ENCODE measurements at regions not wholly inside any gene's neighbourhood (a gene's known extent, or its start where the extent isn't known, plus 50 kb on each side); places are given as distances from the start of the nearest gene placed in this dataset.

DNA sequence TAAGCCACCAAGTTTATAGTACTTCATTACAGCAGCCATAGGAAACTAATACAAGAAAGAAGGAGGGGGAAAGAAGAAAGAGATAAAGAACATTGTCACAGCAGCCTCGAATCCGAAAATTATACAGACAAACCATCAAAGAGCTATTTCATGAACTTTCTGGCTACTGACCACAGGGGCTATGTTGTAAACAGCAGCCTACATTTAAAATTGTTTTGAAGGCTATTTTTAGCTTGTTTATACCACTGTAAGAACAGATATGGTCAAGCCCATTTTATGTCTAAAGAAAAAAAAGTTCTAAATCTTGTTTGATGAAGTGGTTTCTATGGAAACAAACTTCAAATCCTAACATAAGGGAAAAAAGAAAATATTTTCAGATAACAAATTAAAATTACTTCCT, 282.1 kb downstream of the GABRG1 start (continued):
- no peak for TF ChIP-seq POU6F1 (CRISPR knock-in tag; IDR thresholded peaks at IDR 0.05; ENCODE audit: borderline replicate concordance, low read depth)
- no peak for TF ChIP-seq ESRRG (CRISPR knock-in tag; IDR thresholded peaks at IDR 0.05)
- TF ChIP-seq ZFP30 (CRISPR knock-in tag; IDR thresholded peaks at IDR 0.05): no peak
- TF ChIP-seq ZC3H10 (CRISPR knock-in tag; IDR thresholded peaks at IDR 0.05): no peak
- no peak for TF ChIP-seq TCF4 (CRISPR knock-in tag; IDR thresholded peaks at IDR 0.05; ENCODE audit: borderline replicate concordance)
- no peak for TF ChIP-seq TOX (CRISPR knock-in tag; IDR thresholded peaks at IDR 0.05; ENCODE audit: borderline replicate concordance)
- TF ChIP-seq OSR1 (CRISPR knock-in tag; IDR thresholded peaks at IDR 0.05): no peak
- no peak for TF ChIP-seq ZFP3 (CRISPR knock-in tag; IDR thresholded peaks at IDR 0.05)

DNA sequence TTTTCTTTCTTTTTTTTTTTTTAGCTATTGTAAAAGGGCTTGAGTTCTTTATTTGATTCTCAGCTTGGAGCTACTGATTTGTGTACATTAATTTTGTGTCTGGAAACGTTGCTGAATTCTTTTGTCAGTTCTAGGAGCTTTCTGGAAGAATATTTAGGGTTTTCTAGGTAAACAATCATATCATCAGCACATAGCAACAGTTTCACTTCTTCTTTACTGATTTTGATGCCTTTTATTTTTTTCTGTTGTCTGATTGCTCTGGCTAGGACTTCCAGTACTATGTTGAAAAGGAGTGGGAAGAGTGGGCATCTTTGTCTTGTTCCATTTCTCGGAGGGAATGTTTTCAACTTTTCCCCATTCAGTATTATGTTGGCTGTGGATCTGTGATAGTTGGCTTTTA, 292.2 kb downstream of the GABRG1 start:
- ATAC-seq: no peak
- TF ChIP-seq, protein P1, sequence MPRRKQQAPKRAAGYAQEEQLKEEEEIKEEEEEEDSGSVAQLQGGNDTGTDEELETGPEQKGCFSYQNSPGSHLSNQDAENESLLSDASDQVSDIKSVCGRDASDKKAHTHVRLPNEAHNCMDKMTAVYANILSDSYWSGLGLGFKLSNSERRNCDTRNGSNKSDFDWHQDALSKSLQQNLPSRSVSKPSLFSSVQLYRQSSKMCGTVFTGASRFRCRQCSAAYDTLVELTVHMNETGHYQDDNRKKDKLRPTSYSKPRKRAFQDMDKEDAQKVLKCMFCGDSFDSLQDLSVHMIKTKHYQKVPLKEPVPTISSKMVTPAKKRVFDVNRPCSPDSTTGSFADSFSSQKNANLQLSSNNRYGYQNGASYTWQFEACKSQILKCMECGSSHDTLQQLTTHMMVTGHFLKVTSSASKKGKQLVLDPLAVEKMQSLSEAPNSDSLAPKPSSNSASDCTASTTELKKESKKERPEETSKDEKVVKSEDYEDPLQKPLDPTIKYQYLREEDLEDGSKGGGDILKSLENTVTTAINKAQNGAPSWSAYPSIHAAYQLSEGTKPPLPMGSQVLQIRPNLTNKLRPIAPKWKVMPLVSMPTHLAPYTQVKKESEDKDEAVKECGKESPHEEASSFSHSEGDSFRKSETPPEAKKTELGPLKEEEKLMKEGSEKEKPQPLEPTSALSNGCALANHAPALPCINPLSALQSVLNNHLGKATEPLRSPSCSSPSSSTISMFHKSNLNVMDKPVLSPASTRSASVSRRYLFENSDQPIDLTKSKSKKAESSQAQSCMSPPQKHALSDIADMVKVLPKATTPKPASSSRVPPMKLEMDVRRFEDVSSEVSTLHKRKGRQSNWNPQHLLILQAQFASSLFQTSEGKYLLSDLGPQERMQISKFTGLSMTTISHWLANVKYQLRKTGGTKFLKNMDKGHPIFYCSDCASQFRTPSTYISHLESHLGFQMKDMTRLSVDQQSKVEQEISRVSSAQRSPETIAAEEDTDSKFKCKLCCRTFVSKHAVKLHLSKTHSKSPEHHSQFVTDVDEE (CRISPR knock-in tag; IDR thresholded peaks at IDR 0.05): no peak
- TF ChIP-seq ZFP30 (CRISPR knock-in tag; IDR thresholded peaks at IDR 0.05) (no peak), OSR1 (CRISPR knock-in tag; IDR thresholded peaks at IDR 0.05) (no peak), BACH2 (CRISPR knock-in tag; IDR thresholded peaks at IDR 0.05; ENCODE audit: borderline replicate concordance) (no peak), ZC3H10 (CRISPR knock-in tag; IDR thresholded peaks at IDR 0.05) (no peak), ZFP3 (CRISPR knock-in tag; IDR thresholded peaks at IDR 0.05) (no peak), ZNF8 (CRISPR knock-in tag; IDR thresholded peaks at IDR 0.05) (no peak), ARNTL (CRISPR knock-in tag; IDR thresholded peaks at IDR 0.05; ENCODE audit: borderline replicate concordance, low read depth) (no peak), ISL1 (CRISPR knock-in tag; IDR thresholded peaks at IDR 0.05) (no peak), CSDC2 (CRISPR knock-in tag; IDR thresholded peaks at IDR 0.05) (no peak), POU6F1 (CRISPR knock-in tag; IDR thresholded peaks at IDR 0.05; ENCODE audit: borderline replicate concordance, low read depth) (no peak), PPARA (CRISPR knock-in tag; IDR thresholded peaks at IDR 0.05; ENCODE audit: borderline replicate concordance) (no peak), SNAI2 (CRISPR knock-in tag; IDR thresholded peaks at IDR 0.05) (no peak), ZNF70 (CRISPR knock-in tag; IDR thresholded peaks at IDR 0.05) (no peak), ZNF565 (CRISPR knock-in tag; conservative IDR thresholded peaks at IDR 0.05; ENCODE audit: low read depth) (no peak), GLIS3 (CRISPR knock-in tag; IDR thresholded peaks at IDR 0.05) (no peak)
- TF ChIP-seq, protein P2, sequence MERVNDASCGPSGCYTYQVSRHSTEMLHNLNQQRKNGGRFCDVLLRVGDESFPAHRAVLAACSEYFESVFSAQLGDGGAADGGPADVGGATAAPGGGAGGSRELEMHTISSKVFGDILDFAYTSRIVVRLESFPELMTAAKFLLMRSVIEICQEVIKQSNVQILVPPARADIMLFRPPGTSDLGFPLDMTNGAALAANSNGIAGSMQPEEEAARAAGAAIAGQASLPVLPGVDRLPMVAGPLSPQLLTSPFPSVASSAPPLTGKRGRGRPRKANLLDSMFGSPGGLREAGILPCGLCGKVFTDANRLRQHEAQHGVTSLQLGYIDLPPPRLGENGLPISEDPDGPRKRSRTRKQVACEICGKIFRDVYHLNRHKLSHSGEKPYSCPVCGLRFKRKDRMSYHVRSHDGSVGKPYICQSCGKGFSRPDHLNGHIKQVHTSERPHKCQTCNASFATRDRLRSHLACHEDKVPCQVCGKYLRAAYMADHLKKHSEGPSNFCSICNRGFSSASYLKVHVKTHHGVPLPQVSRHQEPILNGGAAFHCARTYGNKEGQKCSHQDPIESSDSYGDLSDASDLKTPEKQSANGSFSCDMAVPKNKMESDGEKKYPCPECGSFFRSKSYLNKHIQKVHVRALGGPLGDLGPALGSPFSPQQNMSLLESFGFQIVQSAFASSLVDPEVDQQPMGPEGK (CRISPR knock-in tag; IDR thresholded peaks at IDR 0.05; ENCODE audit: borderline replicate concordance): no peak

- ATAC-seq: no peak
- no peak for TF ChIP-seq ZNF70 (CRISPR knock-in tag; IDR thresholded peaks at IDR 0.05)
- TF ChIP-seq ZC3H10 (CRISPR knock-in tag; IDR thresholded peaks at IDR 0.05): no peak
- no peak for TF ChIP-seq ZNF565 (CRISPR knock-in tag; conservative IDR thresholded peaks at IDR 0.05; ENCODE audit: low read depth)
- no peak for TF ChIP-seq ZNF8 (CRISPR knock-in tag; IDR thresholded peaks at IDR 0.05)
- TF ChIP-seq CREB5 (CRISPR knock-in tag; IDR thresholded peaks at IDR 0.05; ENCODE audit: low read depth): no peak
- TF ChIP-seq, protein P3, sequence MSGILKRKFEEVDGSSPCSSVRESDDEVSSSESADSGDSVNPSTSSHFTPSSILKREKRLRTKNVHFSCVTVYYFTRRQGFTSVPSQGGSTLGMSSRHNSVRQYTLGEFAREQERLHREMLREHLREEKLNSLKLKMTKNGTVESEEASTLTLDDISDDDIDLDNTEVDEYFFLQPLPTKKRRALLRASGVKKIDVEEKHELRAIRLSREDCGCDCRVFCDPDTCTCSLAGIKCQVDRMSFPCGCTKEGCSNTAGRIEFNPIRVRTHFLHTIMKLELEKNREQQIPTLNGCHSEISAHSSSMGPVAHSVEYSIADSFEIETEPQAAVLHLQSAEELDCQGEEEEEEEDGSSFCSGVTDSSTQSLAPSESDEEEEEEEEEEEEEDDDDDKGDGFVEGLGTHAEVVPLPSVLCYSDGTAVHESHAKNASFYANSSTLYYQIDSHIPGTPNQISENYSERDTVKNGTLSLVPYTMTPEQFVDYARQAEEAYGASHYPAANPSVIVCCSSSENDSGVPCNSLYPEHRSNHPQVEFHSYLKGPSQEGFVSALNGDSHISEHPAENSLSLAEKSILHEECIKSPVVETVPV (CRISPR knock-in tag; IDR thresholded peaks at IDR 0.05): no peak
- no peak for TF ChIP-seq POU6F1 (CRISPR knock-in tag; IDR thresholded peaks at IDR 0.05; ENCODE audit: borderline replicate concordance, low read depth)
- no peak for TF ChIP-seq ZFP30 (CRISPR knock-in tag; IDR thresholded peaks at IDR 0.05)
- no peak for TF ChIP-seq SNAI2 (CRISPR knock-in tag; IDR thresholded peaks at IDR 0.05)
- TF ChIP-seq TCF4 (CRISPR knock-in tag; IDR thresholded peaks at IDR 0.05; ENCODE audit: borderline replicate concordance): no peak
- TF ChIP-seq RARB (CRISPR knock-in tag; IDR thresholded peaks at IDR 0.05): no peak
- no peak for TF ChIP-seq GLIS3 (CRISPR knock-in tag; IDR thresholded peaks at IDR 0.05)
Measured at GRCh38 chr4:45803994-45804393, 319.9 kb downstream of the GABRG1 start.

Measured in SK-N-SH treated with all-trans-retinoic acid at 6 μM for 48 hours (cell line).